Choroid plexus epithelial cell (primary cell): ENCODE measurements at regions not wholly inside any gene's neighbourhood (a gene's known extent, or its start where the extent isn't known, plus 50 kb on each side); places are given as distances from the start of the nearest gene placed in this dataset.
"Not testable (repeated sequence)": the region's sequence is repeated elsewhere in the genome, so short reads cannot be mapped to it uniquely, and the experiment has no call there.

Experiments
- DNase-seq: peaks from one replicate; pipeline ENCODE4 v3.0.0-alpha.2; 2010; ENCODE audit warnings: low read depth
- H3K4me3 ChIP-seq: 2 replicates; pipeline ENCODE4 v1.5.1; 2011; ENCODE audit warnings: low read depth, mild to moderate bottlenecking, control low read depth, low read length, moderate library complexity
- TF ChIP-seq, protein P1 (sequence below): conservative IDR thresholded peaks from 2 replicates; pipeline ENCODE4 v1.5.1; 2011; ENCODE audit warnings: low read depth, mild to moderate bottlenecking, control low read depth, inconsistent platforms, low read length, moderate library complexity

DNA sequence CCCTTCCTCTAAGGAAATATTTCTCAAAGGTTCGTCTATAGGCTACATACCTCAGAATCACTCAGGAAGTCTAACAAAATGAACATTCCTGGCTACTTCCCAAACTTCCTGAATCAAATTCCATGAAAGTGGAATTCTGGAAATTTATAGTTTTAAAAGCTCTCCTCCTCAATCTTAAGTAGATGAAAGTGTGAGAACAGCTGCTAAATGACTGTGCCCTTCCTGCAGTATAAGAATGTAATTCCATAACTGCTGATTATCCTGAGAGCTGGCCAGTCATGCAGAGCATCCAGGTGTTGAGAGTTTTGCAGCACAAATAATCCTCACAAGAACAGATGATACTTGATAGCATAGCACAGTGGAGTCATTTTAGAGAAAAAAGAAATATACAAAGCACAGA is 265.0 kb downstream of the KCNJ3 start:
- TF ChIP-seq, protein P1, sequence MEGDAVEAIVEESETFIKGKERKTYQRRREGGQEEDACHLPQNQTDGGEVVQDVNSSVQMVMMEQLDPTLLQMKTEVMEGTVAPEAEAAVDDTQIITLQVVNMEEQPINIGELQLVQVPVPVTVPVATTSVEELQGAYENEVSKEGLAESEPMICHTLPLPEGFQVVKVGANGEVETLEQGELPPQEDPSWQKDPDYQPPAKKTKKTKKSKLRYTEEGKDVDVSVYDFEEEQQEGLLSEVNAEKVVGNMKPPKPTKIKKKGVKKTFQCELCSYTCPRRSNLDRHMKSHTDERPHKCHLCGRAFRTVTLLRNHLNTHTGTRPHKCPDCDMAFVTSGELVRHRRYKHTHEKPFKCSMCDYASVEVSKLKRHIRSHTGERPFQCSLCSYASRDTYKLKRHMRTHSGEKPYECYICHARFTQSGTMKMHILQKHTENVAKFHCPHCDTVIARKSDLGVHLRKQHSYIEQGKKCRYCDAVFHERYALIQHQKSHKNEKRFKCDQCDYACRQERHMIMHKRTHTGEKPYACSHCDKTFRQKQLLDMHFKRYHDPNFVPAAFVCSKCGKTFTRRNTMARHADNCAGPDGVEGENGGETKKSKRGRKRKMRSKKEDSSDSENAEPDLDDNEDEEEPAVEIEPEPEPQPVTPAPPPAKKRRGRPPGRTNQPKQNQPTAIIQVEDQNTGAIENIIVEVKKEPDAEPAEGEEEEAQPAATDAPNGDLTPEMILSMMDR: no peak
- no peak for DNase-seq
- no peak overlapping the region for H3K4me3 ChIP-seq

DNA sequence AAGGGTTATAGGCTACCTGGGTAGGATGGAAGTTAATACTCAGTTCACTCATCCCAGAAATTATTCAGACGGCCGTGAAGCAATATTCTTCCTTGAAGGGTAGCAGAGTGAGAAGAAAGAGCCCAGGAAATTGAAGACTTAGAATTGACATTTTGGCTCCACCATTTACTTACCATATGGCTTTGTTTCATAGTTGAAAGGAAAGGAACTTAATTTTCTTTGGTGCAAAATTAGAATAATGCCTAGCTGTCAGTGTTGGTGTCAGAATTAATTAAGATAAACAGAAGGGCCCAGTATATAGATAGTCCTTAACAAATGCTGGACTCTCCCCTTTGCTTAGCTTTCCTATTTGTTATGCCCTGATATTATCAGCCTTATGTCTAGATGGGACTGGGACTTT is 263.2 kb downstream of the KCNJ3 start:
- no peak for DNase-seq
- no peak overlapping the region for H3K4me3 ChIP-seq
- TF ChIP-seq, protein P1: no peak

DNA sequence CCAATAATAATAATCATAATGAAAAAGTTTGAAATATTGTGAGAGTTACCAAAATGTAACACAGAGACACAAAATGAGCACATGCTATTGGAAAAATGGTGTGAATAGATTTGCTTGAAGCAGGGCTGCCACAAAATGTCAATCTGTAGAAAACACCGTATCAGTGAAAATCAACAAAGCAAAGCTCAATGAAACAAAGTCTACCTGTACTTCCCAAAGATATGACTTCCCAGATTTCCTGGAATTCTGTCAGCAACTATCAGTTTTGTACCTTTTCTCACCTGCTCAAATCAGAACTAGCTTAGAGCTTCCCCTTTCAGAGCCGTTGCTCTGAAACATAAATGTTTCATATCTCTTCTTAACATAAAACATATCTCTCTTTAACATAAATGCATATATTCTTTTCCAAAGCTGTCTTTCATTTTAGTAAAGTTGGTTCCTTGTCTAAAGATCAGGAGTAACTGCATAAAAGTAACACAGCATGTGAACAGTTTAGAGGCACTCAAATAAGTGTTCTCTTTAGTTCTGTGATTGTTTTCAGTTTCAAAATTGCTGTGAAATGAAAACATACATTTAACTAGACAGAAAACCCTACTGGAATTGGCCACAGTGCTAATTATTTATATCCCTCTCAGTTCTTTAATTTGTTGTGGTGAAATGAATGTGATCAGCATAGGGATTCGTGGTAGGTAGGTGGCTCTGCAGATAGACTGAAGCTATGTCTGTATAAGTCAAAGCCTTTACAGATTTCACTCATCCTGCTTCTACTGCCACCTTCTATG is 262.5 kb downstream of the KCNJ3 start:
- TF ChIP-seq, protein P1: no peak
- no peak overlapping the region for H3K4me3 ChIP-seq
- no peak for DNase-seq

DNA sequence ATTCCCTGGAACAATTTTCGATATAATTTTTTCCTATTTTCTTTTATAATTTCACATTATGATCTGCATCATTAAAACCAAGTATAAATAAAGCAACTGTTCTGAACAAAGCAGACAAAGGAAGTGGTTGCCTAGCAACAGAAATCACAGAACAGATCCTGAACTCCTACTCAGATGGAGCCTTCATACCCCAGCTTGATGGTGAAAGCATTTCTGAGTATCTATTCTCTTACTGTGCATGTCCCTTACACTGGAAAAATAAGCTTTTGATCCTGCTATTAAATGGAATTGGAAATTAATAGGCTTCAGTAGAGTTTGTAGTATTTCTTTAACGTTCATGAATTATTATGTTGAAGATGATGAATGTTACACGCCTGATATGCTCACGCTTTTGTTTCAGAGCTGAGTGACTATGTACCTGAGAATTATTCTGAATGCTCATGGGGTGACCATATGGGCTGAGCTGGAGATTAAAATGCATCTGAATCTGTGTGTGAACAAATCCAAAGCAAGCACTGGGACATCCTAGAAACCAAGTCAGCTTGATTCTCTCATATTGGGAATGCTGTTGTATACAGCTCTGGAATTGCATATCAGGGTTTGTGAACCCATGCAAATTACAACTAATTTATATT is 254.0 kb downstream of the KCNJ3 start:
- DNase-seq: no peak
- no peak overlapping the region for H3K4me3 ChIP-seq
- TF ChIP-seq, protein P1: no peak

DNA sequence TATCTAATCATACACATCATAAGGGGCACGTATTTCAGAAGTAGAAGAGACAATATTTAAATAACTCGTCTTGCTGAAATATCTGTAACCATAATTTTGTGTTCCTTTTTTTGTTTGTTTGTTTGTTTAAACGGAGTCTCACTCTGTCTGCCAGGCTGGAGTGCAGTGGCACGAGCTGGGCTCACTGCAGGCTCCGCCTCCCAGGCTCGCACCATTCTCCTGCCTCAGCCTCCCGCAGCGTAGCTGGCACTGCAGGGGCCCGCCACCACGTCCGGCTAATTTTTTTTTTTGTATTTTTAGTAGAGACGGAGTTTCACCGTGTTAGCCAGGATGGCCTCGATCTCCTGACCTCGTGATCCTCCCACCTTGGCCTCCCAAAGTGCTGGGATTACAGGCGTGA is 248.9 kb downstream of the KCNJ3 start:
- not testable (repeated sequence) for DNase-seq, H3K4me3 ChIP-seq

DNA sequence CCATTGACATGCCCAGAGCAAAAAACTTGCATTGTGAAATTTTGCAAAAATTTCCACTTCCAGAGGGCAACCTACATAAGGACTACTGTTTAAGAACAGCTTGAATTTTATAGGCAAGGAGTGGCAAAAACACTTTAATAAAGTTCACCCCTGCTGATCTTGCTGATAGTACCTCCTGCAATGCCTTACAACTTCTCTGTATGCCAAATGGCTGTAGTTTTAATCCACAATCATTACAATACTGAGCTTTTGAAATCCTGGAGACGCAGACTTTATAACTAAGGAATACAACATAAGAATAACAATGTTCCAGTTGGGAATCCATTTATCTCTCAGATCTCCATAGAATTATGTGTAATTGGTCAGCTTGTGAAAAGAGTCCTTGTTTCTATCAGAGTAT is 247.5 kb downstream of the KCNJ3 start:
- H3K4me3 ChIP-seq: no peak overlapping the region
- TF ChIP-seq, protein P1: no peak
- DNase-seq: no peak

DNA sequence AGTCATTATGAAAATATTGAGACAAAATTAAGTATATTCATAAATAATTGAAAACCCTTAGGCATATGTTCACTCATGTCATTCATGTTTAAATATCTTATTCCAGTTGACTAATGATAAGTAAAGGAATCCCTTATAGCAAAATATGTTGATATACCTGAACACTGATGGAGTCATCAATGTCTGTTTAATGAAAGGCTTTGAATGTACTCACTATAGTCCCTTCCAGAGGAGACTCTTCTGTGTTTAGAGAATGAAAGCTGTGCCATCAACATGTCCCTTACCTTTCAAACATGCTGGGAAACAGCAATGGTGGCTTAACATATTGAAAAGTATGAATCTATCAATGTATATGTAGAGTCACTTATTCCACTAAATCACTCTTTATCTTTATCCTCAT is 242.9 kb downstream of the KCNJ3 start:
- no peak for DNase-seq
- no peak overlapping the region for H3K4me3 ChIP-seq
- TF ChIP-seq, protein P1: no peak
